OCI-LY3 (cell line): ENCODE measurements at regions not wholly inside any gene's neighbourhood (a gene's known extent, or its start where the extent isn't known, plus 50 kb on each side); places are given as distances from the start of the nearest gene placed in this dataset.

ENCODE experiments used
- EZH2phosphoT487 ChIP-seq: fragments of 200-600 bp; shearing (Covaris generic); IDR thresholded peaks from 2 replicates; pipeline ENCODE4 v1.6.1; 2018; ENCODE audit warnings: antibody characterized with exemption, mixed run types, low read depth
- TF ChIP-seq, protein P1 (sequence below): fragments of 200-600, 300-600 bp; sonication (generic); IDR thresholded peaks from 2 replicates; pipeline ENCODE4 v1.5.1; 2014; ENCODE audit warnings: antibody characterized with exemption, low read length, low read depth

DNA sequence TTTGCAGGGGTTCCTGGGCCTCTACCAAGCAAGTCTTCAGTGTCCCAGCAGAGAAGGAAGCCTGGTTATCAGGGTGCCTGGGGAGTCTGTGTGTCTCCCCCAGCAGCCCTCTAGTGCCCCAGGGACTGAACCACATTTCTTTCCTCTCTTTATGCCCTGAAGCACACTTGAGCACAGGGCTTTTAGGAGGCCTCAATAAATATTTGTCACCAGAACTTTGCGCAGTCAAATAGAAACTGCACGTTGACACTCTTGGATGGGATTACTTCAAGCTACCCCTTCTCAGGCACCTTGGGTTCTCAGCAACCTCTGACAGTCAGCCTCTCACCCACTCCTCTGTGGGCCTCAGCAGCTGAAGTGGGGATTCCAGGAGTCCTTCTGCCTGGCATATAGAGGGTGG lies 226.6 kb upstream of the HES1 start:
- TF ChIP-seq, protein P1, sequence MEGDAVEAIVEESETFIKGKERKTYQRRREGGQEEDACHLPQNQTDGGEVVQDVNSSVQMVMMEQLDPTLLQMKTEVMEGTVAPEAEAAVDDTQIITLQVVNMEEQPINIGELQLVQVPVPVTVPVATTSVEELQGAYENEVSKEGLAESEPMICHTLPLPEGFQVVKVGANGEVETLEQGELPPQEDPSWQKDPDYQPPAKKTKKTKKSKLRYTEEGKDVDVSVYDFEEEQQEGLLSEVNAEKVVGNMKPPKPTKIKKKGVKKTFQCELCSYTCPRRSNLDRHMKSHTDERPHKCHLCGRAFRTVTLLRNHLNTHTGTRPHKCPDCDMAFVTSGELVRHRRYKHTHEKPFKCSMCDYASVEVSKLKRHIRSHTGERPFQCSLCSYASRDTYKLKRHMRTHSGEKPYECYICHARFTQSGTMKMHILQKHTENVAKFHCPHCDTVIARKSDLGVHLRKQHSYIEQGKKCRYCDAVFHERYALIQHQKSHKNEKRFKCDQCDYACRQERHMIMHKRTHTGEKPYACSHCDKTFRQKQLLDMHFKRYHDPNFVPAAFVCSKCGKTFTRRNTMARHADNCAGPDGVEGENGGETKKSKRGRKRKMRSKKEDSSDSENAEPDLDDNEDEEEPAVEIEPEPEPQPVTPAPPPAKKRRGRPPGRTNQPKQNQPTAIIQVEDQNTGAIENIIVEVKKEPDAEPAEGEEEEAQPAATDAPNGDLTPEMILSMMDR = no peak
- TF ChIP-seq EZH2phosphoT487 = no peak
